Esophagus squamous epithelium (tissue), 5 donors: ENCODE measurements at regions not wholly inside any gene's neighbourhood (a gene's known extent, or its start where the extent isn't known, plus 50 kb on each side); places are given as distances from the start of the nearest gene placed in this dataset.

Experiments
- DNase-seq: peaks from one replicate; lab custom pipeline; 2025; lab: John Stamatoyannopoulos, UW
- H3K27ac ChIP-seq, 4 donors: fragments of 200-600 bp; sonication (generic); one replicate each; pipeline ENCODE4 v1.5.1; 2016 to 2019; ENCODE audit warnings: mild to moderate bottlenecking in 1 of 4
- H3K27me3 ChIP-seq, 4 donors: fragments of 200-600 bp; sonication (generic); 1 replicate in 3 of 4; 2 replicates in 1 of 4; pipeline versions ENCODE4 v1.5.1 to v1.6.0; 2017 to 2021; ENCODE audit warnings: antibody characterized with exemption in 1 of 4
- H3K36me3 ChIP-seq, 3 donors: fragments of 200-600 bp; sonication (generic); one replicate each; pipeline ENCODE4 v1.5.1; 2016 to 2019
- H3K4me1 ChIP-seq, 3 donors: fragments of 200-600 bp; sonication (generic); one replicate each; pipeline ENCODE4 v1.5.1; 2017 to 2019
- H3K4me3 ChIP-seq, 4 donors: fragments of 200-600 bp; sonication (generic); 1 replicate in 3 of 4; 2 replicates in 1 of 4; pipeline ENCODE4 v1.5.1; 2016 to 2019; ENCODE audit warnings: mild to moderate bottlenecking in 2 of 4, moderate library complexity in 1 of 4
- H3K9me3 ChIP-seq, 3 donors: fragments of 200-600 bp; sonication (generic); one replicate each; pipeline ENCODE4 v1.5.1; 2016 to 2019
- POLR2A ChIP-seq, 4 donors: fragments of 450-650 bp; IDR thresholded peaks; one replicate each; pipeline ENCODE4 v1.6.1; 2017; ENCODE audit warnings: antibody characterized with exemption in 4 of 4, mild to moderate bottlenecking in 4 of 4, moderate library complexity in 3 of 4
- WGBS, 2 donors: methylation state at CpG; one replicate each; pipeline ENCODE4 v1.1.5; 2018; 5-methylcytosine and 5-hydroxymethylcytosine counted together
- intact Hi-C: fragments of 100-400 bp; cut with DNase I; formaldehyde crosslinking; loops from one replicate; pipeline ENCODE4 v1.15.0; 2022
- TF ChIP-seq, protein P1 (sequence below), 6 experiments: fragments of 450-650 bp in 4 of 6; fragments of 200-600 bp in 2 of 6; sonication (generic) in 2 of 6; IDR thresholded peaks; one replicate each; pipeline ENCODE4 v1.5.1; 2016 to 2019; ENCODE audit warnings: antibody characterized with exemption in 6 of 6, mild to moderate bottlenecking in 4 of 6, moderate library complexity in 4 of 6
- donor health status: DM: yes; HTN: yes; CAD: no.

DNA sequence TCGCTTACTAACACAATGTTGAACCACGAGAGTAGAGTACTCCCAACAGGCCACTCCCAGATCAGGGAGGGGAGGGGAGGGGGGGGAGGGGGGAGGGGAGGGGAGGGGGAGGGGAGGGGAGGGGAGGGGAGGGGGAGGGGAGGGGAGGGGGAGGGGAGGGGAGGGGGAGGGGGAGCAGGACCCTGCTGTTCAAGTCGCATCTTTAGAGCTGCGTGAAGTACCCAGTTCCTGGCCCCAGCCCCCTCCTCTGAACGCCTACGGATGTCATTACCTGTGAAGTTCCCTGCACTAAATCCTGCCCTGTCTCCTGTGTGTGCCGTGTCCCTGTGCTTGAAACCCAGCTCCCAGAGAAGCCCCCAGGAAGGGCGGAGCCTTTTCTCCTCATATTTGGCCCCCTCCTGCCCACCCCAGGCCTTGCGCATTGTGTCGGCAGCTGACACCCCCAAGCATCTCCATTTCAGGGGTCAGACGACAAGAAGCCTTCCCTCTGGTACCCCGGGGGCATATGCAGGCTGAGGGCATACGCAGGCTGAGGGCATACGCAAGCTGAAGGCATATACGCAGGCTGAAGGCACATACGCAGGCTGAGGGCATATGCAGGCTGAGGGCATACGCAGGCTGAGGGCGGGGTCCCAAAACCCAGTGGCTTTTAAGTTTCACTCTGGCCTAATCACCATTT, 330.2 kb downstream of the C16orf95 start:
- Histone ChIP-seq H3K4me3 (no peak overlapping the region), H3K27ac (no peak overlapping the region), H3K4me1 (no peaks in the 10 kb centered on the region), H3K36me3 (no peaks in the 10 kb centered on the region), H3K9me3 (no peaks in the 10 kb centered on the region), H3K27me3 (peaks cover 0 to 21% (median 0%) of the 10 kb centered on the region in 4 donors)
- intact Hi-C loops = no loop called here
- DNase-seq = no peak
- WGBS, 2 donors = 65 to 66% methylated on average over 4 to 5 of the region's 18 CpGs
- no peak for TF ChIP-seq POLR2A (IDR thresholded peaks at IDR 0.05)
- TF ChIP-seq, protein P1, sequence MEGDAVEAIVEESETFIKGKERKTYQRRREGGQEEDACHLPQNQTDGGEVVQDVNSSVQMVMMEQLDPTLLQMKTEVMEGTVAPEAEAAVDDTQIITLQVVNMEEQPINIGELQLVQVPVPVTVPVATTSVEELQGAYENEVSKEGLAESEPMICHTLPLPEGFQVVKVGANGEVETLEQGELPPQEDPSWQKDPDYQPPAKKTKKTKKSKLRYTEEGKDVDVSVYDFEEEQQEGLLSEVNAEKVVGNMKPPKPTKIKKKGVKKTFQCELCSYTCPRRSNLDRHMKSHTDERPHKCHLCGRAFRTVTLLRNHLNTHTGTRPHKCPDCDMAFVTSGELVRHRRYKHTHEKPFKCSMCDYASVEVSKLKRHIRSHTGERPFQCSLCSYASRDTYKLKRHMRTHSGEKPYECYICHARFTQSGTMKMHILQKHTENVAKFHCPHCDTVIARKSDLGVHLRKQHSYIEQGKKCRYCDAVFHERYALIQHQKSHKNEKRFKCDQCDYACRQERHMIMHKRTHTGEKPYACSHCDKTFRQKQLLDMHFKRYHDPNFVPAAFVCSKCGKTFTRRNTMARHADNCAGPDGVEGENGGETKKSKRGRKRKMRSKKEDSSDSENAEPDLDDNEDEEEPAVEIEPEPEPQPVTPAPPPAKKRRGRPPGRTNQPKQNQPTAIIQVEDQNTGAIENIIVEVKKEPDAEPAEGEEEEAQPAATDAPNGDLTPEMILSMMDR (IDR thresholded peaks at IDR 0.05) = no peak

DNA sequence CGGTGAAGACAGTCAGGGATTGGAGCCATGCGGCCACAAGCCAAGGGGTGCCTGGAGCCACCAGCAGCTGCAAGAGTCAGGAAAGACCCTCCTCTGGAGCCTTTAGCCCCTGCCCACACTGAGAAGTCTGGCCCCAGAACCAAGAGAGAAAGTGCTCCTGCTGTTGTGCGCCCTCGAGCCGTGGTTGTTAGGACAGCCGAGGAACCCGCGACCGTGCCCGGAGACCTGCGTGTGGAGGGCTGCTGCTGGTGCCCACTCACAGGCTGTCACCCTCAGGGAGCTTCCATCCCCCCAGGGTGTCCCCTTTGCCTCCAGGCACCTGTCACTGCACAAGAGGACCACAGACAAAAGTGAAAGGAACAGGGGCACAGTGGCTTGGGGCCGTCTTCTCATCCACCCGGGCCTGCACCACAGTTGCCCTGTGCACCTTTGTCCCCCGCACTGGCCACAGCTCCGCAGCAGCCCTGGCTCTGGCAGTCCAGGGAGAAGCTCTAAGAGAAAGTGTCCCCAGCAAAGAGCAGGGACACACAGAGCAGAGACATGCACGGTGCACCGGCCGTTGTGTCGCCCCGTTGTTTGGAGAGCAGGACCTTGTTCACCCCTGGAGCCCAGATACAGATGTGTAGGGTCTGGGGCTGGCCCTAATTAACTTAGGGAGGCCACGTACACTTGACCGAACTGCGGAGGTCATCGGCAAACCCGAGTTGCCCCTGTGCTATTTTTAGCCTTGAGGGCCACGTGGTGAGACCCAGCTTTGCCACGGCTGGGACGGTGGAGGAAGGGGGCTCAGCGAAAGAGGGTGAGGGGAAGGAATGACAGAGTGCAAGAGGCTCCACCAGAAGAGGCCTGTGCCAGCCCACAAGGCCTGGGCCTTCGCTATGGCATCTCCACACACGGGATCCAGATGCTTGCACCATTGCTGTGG, 329.2 kb downstream of the C16orf95 start:
- H3K27ac ChIP-seq = no peak overlapping the region
- H3K36me3 ChIP-seq = no peaks in the 10 kb centered on the region
- no peak for DNase-seq
- TF ChIP-seq, protein P1 (IDR thresholded peaks at IDR 0.05) = no peak
- TF ChIP-seq POLR2A (IDR thresholded peaks at IDR 0.05) = no peak
- no peaks in the 10 kb centered on the region for H3K4me1 ChIP-seq
- intact Hi-C loops = no loop called here
- H3K9me3 ChIP-seq = no peaks in the 10 kb centered on the region
- H3K27me3 ChIP-seq = peaks cover 0 to 30% (median 0%) of the 10 kb centered on the region in 4 donors
- WGBS, 2 donors = 84 to 87% methylated on average over 18 to 30 of the region's 31 CpGs
- H3K4me3 ChIP-seq = no peak overlapping the region

DNA sequence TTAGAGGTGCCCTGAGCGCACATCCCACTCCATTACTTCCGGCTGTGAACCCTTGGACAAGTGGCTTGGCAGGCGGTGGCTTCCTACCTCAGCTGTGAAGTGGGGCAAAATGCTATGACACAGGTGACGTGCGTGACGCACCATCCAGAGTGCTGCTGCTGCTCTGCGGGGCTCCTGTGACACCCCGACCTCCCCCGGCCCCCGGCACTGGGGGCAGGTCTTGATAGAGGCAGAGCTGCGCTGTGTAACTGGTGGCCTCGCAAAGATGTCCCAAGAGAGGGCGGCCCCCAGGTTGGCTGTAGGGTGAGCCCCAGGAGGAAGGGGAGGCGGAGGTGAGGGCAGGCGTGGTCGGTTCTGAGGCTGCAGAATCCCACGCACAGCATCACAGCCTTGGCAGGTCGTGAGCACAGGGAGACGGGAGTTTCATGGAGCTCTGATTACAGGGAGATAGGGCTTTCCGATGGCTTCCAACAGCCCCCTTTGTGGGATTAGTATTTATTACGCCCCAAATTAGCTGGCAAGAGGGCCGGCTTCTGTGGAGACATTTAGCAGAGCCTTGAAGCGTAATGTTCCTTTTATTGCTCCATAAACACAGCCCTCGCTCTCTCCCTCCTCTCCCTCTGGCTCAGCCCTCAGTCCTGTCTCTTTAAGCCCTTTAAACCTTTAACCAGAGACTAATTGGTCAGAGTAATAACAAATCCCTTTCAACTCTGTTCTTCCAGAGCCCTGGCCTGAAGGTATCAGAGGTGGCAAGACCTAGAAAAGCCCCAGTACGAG, 328.1 kb downstream of the C16orf95 start:
- no peaks in the 10 kb centered on the region for H3K9me3 ChIP-seq
- intact Hi-C loops = no loop called here
- peaks cover 0 to 41% (median 0%) of the 10 kb centered on the region in 4 donors for H3K27me3 ChIP-seq
- no peak for TF ChIP-seq POLR2A (IDR thresholded peaks at IDR 0.05)
- TF ChIP-seq, protein P1 (IDR thresholded peaks at IDR 0.05) = no peak
- H3K27ac ChIP-seq = no peak overlapping the region
- H3K36me3 ChIP-seq = no peaks in the 10 kb centered on the region
- no peaks in the 10 kb centered on the region for H3K4me1 ChIP-seq
- no peak for DNase-seq
- WGBS, 2 donors = 75 to 86% methylated on average over 10 to 18 of the region's 25 CpGs
- H3K4me3 ChIP-seq = no peak overlapping the region

DNA sequence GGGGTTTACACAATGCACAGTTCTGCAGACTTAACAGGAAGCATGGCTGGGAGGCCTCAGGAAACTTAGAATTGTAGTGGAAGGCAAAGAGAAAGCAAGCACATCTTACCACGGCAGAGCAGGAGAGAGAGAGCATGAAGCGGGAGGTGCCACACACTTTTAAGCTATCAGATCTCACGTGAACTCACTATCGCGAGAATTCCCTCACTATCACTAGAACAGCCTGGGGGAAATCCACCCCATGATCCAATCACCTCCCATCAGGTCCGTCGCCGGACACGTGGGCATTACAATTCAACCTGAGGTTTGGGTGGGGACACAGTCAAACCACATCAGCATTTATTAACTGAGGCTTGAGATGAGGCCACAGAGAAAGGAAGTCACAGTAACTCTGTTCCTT, 326.7 kb downstream of the C16orf95 start:
- Histone ChIP-seq H3K27ac (no peak overlapping the region), H3K4me1 (no peaks in the 10 kb centered on the region), H3K4me3 (no peak overlapping the region), H3K36me3 (no peaks in the 10 kb centered on the region), H3K27me3 (peaks cover 0 to 55% (median 0%) of the 10 kb centered on the region in 4 donors), H3K9me3 (no peaks in the 10 kb centered on the region)
- intact Hi-C loops = no loop called here
- TF ChIP-seq POLR2A (IDR thresholded peaks at IDR 0.05) = no peak
- TF ChIP-seq, protein P1 (IDR thresholded peaks at IDR 0.05) = no peak
- no peak for DNase-seq
- 65 to 73% methylated on average over 6 to 8 of the region's 9 CpGs for WGBS, 2 donors
